LNCAP (cell line): ENCODE measurements at regions not wholly inside any gene's neighbourhood (a gene's known extent, or its start where the extent isn't known, plus 50 kb on each side); places are given as distances from the start of the nearest gene placed in this dataset.

Source experiments
- CTCF ChIP-seq: fragments of 450-650 bp; IDR thresholded peaks from 2 replicates; pipeline ENCODE4 v1.5.1; 2017; ENCODE audit warnings: mild to moderate bottlenecking

- peak; percentile 53 for TF ChIP-seq CTCF
Observed at GRCh38 chr5:119743927-119744326, 114.6 kb downstream of the FAM170A start.

- TF ChIP-seq CTCF = no peak
Observed at GRCh38 chr5:119745976-119746375, 116.6 kb downstream of the FAM170A start.

- TF ChIP-seq CTCF = no peak
Observed at GRCh38 chr5:119746984-119747383, 117.6 kb downstream of the FAM170A start.

GRCh38 chr5:119750887-119751733, 121.8 kb downstream of the FAM170A start:
- TF ChIP-seq CTCF = no peak

GRCh38 chr5:119751734-119752094, 122.4 kb downstream of the FAM170A start:
- TF ChIP-seq CTCF = no peak

- no peak for TF ChIP-seq CTCF
Observed at GRCh38 chr5:119752921-119753886, 123.8 kb downstream of the FAM170A start.

- TF ChIP-seq CTCF = no peak
Observed at GRCh38 chr5:119757276-119757675, 127.9 kb downstream of the FAM170A start.
